ENCODE measurements at regions not wholly inside any gene's neighbourhood (a gene's known extent, or its start where the extent isn't known, plus 50 kb on each side); places are given as distances from the start of the nearest gene placed in this dataset.
"Not testable (repeated sequence)": the region's sequence is repeated elsewhere in the genome, so short reads cannot be mapped to it uniquely, and the experiment has no call there.

- no peak for DNase-seq
These were observed 314.3 kb downstream of the HHIPL2 start for GRCh38 chr1:222233444-222234158.

GRCh38 chr1:222232842-222233241 lies 315.1 kb downstream of the HHIPL2 start:
- DNase-seq: no peak

GRCh38 chr1:222229672-222230312 lies 318.1 kb downstream of the HHIPL2 start:
- DNase-seq: no peak

- no peak for DNase-seq
These were observed 322.6 kb downstream of the HHIPL2 start for GRCh38 chr1:222225316-222225691.

GRCh38 chr1:222224636-222225315 lies 323.1 kb downstream of the HHIPL2 start:
- DNase-seq: no peak

- DNase-seq: no peak
These were observed 323.7 kb downstream of the HHIPL2 start for GRCh38 chr1:222224156-222224555.

GRCh38 chr1:222223010-222223409 lies 324.9 kb downstream of the HHIPL2 start:
- no peak for DNase-seq

- DNase-seq: no peak
These were observed 331.6 kb downstream of the HHIPL2 start for GRCh38 chr1:222216255-222216754.

- no peak for DNase-seq
These were observed 337.1 kb downstream of the HHIPL2 start for GRCh38 chr1:222210776-222211175.

GRCh38 chr1:222204475-222204874 lies 343.4 kb downstream of the HHIPL2 start:
- no peak for DNase-seq

- no peak for DNase-seq
These were observed 345.1 kb downstream of the HHIPL2 start for GRCh38 chr1:222202831-222203230.

GRCh38 chr1:222196736-222197135 lies 351.2 kb downstream of the HHIPL2 start:
- DNase-seq: no peak

- DNase-seq: no peak
These were observed 351.6 kb downstream of the HHIPL2 start for GRCh38 chr1:222196288-222196687.

GRCh38 chr1:222195857-222196256 lies 352.0 kb downstream of the HHIPL2 start:
- DNase-seq: no peak

GRCh38 chr1:222189218-222189617 lies 358.7 kb downstream of the HHIPL2 start:
- DNase-seq: no peak

GRCh38 chr1:222187566-222188332 lies 360.2 kb downstream of the HHIPL2 start:
- no peak for DNase-seq

- no peak for DNase-seq
These were observed 365.3 kb downstream of the HHIPL2 start for GRCh38 chr1:222182641-222183040.

- DNase-seq: no peak
These were observed 366.7 kb downstream of the HHIPL2 start for GRCh38 chr1:222181191-222181590.

GRCh38 chr1:222177496-222177895 lies 370.4 kb downstream of the HHIPL2 start:
- not testable (repeated sequence) for DNase-seq

- no peak for DNase-seq
These were observed 376.9 kb downstream of the HHIPL2 start for GRCh38 chr1:222171005-222171404.

- no peak for DNase-seq
These were observed 379.3 kb downstream of the HHIPL2 start for GRCh38 chr1:222168621-222169020.

- DNase-seq: no peak
These were observed 380.0 kb downstream of the HHIPL2 start for GRCh38 chr1:222167896-222168295.

- DNase-seq: peak; percentile 26
These were observed 380.8 kb downstream of the HHIPL2 start for GRCh38 chr1:222167111-222167510.

Data from activated CD4-positive, alpha-beta T cell treated with anti-CD3 and anti-CD28 coated beads for 48 hours (primary cell).